MM.1S (cell line): ENCODE measurements at regions not wholly inside any gene's neighbourhood (a gene's known extent, or its start where the extent isn't known, plus 50 kb on each side); places are given as distances from the start of the nearest gene placed in this dataset.

Experiments used
- DNase-seq: peaks from one replicate; pipeline ENCODE4 v3.0.0-alpha.2; 2015
- H2AFZ ChIP-seq: fragments of 300-600 bp; sonication (generic); 2 replicates; pipeline ENCODE4 v1.6.0; 2016; ENCODE audit warnings: antibody characterized with exemption, low read length
- H3F3A ChIP-seq: fragments of 300-600 bp; sonication (generic); 2 replicates; pipeline ENCODE4 v1.6.1; 2016; ENCODE audit warnings: mild to moderate bottlenecking, antibody characterized with exemption, low read length, moderate library complexity, mixed read lengths; ENCODE audit not compliant: insufficient read depth
- H3K27ac ChIP-seq: fragments of 300-600 bp; sonication (generic); 2 replicates; pipeline ENCODE4 v1.5.1; 2016; ENCODE audit warnings: mild to moderate bottlenecking, low read length
- H3K27me3 ChIP-seq: fragments of 300-600 bp; sonication (generic); replicated peaks from 2 replicates; pipeline ENCODE4 v1.6.0; 2016; ENCODE audit warnings: low read length; ENCODE audit not compliant: insufficient read depth
- H3K36me3 ChIP-seq: fragments of 300-600 bp; sonication (generic); replicated peaks from 2 replicates; pipeline ENCODE4 v1.6.1; 2016; ENCODE audit warnings: mild to moderate bottlenecking, low read length, mixed read lengths; ENCODE audit not compliant: insufficient read depth
- H3K4me1 ChIP-seq: fragments of 300-600 bp; sonication (generic); 2 replicates; pipeline ENCODE4 v1.6.1; 2016; ENCODE audit warnings: low read length, mixed read lengths
- H3K4me2 ChIP-seq: fragments of 300-600 bp; sonication (generic); 2 replicates; pipeline ENCODE4 v1.6.0; 2016; ENCODE audit warnings: low read depth, low read length
- H3K4me3 ChIP-seq: fragments of 300-600 bp; sonication (generic); 2 replicates; pipeline ENCODE4 v1.5.1; 2016; ENCODE audit warnings: low read length, mixed read lengths
- H3K79me2 ChIP-seq: fragments of 300-600 bp; sonication (generic); 2 replicates; pipeline ENCODE4 v1.6.1; 2016; ENCODE audit warnings: mixed run types, low read length, mixed read lengths
- H3K9ac ChIP-seq: fragments of 300-600 bp; sonication (generic); 2 replicates; pipeline ENCODE4 v1.6.1; 2016; ENCODE audit warnings: low read length, mixed read lengths
- H3K9me2 ChIP-seq: fragments of 300-600 bp; sonication (generic); replicated peaks from 2 replicates; pipeline ENCODE4 v1.6.1; 2016; ENCODE audit warnings: mild to moderate bottlenecking, low read length, mixed read lengths; ENCODE audit not compliant: insufficient read depth
- H3K9me3 ChIP-seq: fragments of 300-600 bp; sonication (generic); replicated peaks from 2 replicates; pipeline ENCODE4 v1.6.1; 2016; ENCODE audit warnings: mild to moderate bottlenecking, low read length, mixed read lengths; ENCODE audit not compliant: insufficient read depth
- H4K20me1 ChIP-seq: fragments of 300-600 bp; sonication (generic); 2 replicates; pipeline ENCODE4 v1.6.1; 2016; ENCODE audit warnings: mild to moderate bottlenecking, low read length, moderate library complexity, mixed read lengths; ENCODE audit not compliant: insufficient read depth
- EZH2 ChIP-seq: fragments of 300-600 bp; sonication (generic); optimal IDR thresholded peaks from 2 replicates; pipeline ENCODE3; 2017; ENCODE audit warnings: low read depth, mild to moderate bottlenecking, antibody characterized with exemption, low read length, mixed read lengths
- EZH2phosphoT487 ChIP-seq: fragments of 300-600 bp; sonication (generic); IDR thresholded peaks from 2 replicates; pipeline ENCODE4 v1.6.1; 2018; ENCODE audit warnings: antibody characterized with exemption, low read length
- TF ChIP-seq, protein P1 (sequence below): fragments of 300-600 bp; sonication (generic); IDR thresholded peaks from 2 replicates; pipeline ENCODE4 v1.5.1; 2016; ENCODE audit warnings: antibody characterized with exemption, low read length, mixed read lengths

DNA sequence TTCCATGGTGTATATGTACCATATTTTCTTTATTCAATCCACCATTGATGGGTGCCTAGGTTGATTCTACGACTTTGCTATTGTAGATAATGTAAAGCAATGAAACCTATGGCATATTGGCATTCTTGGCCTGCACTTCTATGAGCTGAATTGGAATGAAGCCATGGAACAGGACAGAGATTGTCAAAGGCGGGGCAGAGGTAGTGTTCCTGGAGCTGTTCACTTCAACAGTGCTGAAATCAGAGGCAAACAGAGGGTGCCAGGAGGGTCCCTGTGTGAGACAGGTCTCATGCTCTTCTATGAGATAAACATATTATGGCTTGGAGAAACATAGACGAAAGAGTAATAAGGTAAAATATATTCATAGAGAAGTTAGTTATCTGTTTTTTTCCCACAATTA, 342.6 kb upstream of the VCX start:
- Histone ChIP-seq H3K4me3 (no peak overlapping the region), H3F3A (no peaks in the 10 kb centered on the region), H3K4me1 (no peaks in the 10 kb centered on the region), H3K4me2 (no peak overlapping the region), H3K27me3 (no peaks in the 10 kb centered on the region), H4K20me1 (no peaks in the 10 kb centered on the region), H3K27ac (no peak overlapping the region), H3K9ac (no peak overlapping the region), H2AFZ (no peak overlapping the region), H3K9me2 (no peaks in the 10 kb centered on the region), H3K9me3 (no peaks in the 10 kb centered on the region), H3K36me3 (no peaks in the 10 kb centered on the region), H3K79me2 (no peaks in the 10 kb centered on the region)
- TF ChIP-seq, protein P1, sequence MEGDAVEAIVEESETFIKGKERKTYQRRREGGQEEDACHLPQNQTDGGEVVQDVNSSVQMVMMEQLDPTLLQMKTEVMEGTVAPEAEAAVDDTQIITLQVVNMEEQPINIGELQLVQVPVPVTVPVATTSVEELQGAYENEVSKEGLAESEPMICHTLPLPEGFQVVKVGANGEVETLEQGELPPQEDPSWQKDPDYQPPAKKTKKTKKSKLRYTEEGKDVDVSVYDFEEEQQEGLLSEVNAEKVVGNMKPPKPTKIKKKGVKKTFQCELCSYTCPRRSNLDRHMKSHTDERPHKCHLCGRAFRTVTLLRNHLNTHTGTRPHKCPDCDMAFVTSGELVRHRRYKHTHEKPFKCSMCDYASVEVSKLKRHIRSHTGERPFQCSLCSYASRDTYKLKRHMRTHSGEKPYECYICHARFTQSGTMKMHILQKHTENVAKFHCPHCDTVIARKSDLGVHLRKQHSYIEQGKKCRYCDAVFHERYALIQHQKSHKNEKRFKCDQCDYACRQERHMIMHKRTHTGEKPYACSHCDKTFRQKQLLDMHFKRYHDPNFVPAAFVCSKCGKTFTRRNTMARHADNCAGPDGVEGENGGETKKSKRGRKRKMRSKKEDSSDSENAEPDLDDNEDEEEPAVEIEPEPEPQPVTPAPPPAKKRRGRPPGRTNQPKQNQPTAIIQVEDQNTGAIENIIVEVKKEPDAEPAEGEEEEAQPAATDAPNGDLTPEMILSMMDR: no peak
- TF ChIP-seq EZH2 (no peak), EZH2phosphoT487 (no peak)
- no peak for DNase-seq

DNA sequence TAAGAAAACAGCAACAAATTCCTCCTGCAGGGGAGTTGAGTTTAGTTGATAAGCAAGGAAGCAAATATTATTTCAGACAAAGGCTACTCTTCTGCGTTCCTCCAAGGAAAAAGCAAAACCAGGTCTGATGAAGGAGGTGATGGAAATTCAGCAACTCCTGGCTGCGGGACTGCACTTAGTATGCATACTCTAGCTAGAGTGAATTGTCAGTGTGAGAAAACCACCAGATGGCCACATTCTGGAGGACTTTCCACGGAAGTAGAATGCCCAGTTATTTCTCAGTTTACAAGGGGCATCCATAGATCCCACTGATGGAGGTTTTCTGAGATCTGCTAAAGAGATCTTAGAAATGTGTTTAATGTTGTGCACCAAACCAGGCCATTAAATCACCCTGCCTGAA, 338.6 kb upstream of the PUDP start:
- Histone ChIP-seq H3K27ac (no peak overlapping the region), H3K79me2 (no peaks in the 10 kb centered on the region), H3K36me3 (no peaks in the 10 kb centered on the region), H3K4me1 (no peaks in the 10 kb centered on the region), H2AFZ (no peak overlapping the region), H3K4me3 (no peak overlapping the region), H3F3A (no peaks in the 10 kb centered on the region), H3K9me3 (no peaks in the 10 kb centered on the region), H4K20me1 (no peaks in the 10 kb centered on the region), H3K9ac (no peak overlapping the region), H3K9me2 (no peaks in the 10 kb centered on the region), H3K4me2 (no peak overlapping the region), H3K27me3 (no peaks in the 10 kb centered on the region)
- TF ChIP-seq EZH2 (no peak), EZH2phosphoT487 (no peak)
- TF ChIP-seq, protein P1: no peak
- DNase-seq: no peak

GRCh38 chrX:7485061-7485460, 337.1 kb upstream of the PUDP start:
- no peaks in the 10 kb centered on the region for H3K4me1 ChIP-seq
- no peaks in the 10 kb centered on the region for H3K9me2 ChIP-seq
- H3F3A ChIP-seq: no peaks in the 10 kb centered on the region
- no peaks in the 10 kb centered on the region for H3K9me3 ChIP-seq
- no peak overlapping the region for H3K4me2 ChIP-seq
- H2AFZ ChIP-seq: no peak overlapping the region
- TF ChIP-seq EZH2 (no peak), EZH2phosphoT487 (no peak)
- TF ChIP-seq, protein P1: no peak
- H3K4me3 ChIP-seq: no peak overlapping the region
- H3K27me3 ChIP-seq: no peaks in the 10 kb centered on the region
- no peak overlapping the region for H3K27ac ChIP-seq
- H3K79me2 ChIP-seq: no peaks in the 10 kb centered on the region
- H3K36me3 ChIP-seq: no peaks in the 10 kb centered on the region
- no peaks in the 10 kb centered on the region for H4K20me1 ChIP-seq
- DNase-seq: no peak
- H3K9ac ChIP-seq: no peak overlapping the region

- H3K36me3 ChIP-seq: no peaks in the 10 kb centered on the region
- no peak overlapping the region for H3K9ac ChIP-seq
- no peak overlapping the region for H3K4me2 ChIP-seq
- H3K9me2 ChIP-seq: no peaks in the 10 kb centered on the region
- TF ChIP-seq EZH2phosphoT487 (no peak), EZH2 (no peak)
- TF ChIP-seq, protein P1: no peak
- H2AFZ ChIP-seq: no peak overlapping the region
- no peaks in the 10 kb centered on the region for H3K9me3 ChIP-seq
- no peaks in the 10 kb centered on the region for H3K79me2 ChIP-seq
- no peaks in the 10 kb centered on the region for H3K27me3 ChIP-seq
- H3K27ac ChIP-seq: no peak overlapping the region
- H4K20me1 ChIP-seq: no peaks in the 10 kb centered on the region
- H3K4me3 ChIP-seq: no peak overlapping the region
- H3F3A ChIP-seq: no peaks in the 10 kb centered on the region
- H3K4me1 ChIP-seq: no peaks in the 10 kb centered on the region
- no peak for DNase-seq
These were observed 332.8 kb upstream of the PUDP start for GRCh38 chrX:7480721-7481120.
